ENCODE measurements at regions not wholly inside any gene's neighbourhood (a gene's known extent, or its start where the extent isn't known, plus 50 kb on each side); places are given as distances from the start of the nearest gene placed in this dataset.

GRCh38 chr6:137692806-137693205 lies 174.3 kb upstream of the TNFAIP3 start:
- no peak for DNase-seq

GRCh38 chr6:137693711-137694110 lies 173.3 kb upstream of the TNFAIP3 start:
- no peak for DNase-seq

- no peak for DNase-seq
These were observed 170.3 kb upstream of the TNFAIP3 start for GRCh38 chr6:137696765-137697164.

- no peak for DNase-seq
These were observed 169.7 kb upstream of the TNFAIP3 start for GRCh38 chr6:137697267-137697938.

- DNase-seq = no peak
These were observed 168.4 kb upstream of the TNFAIP3 start for GRCh38 chr6:137698636-137699030.

GRCh38 chr6:137699031-137699683 lies 167.9 kb upstream of the TNFAIP3 start:
- no peak for DNase-seq

GRCh38 chr6:137700161-137700560 lies 166.9 kb upstream of the TNFAIP3 start:
- no peak for DNase-seq

GRCh38 chr6:137700751-137701477 lies 166.1 kb upstream of the TNFAIP3 start:
- DNase-seq = no peak

- DNase-seq = no peak
These were observed 165.1 kb upstream of the TNFAIP3 start for GRCh38 chr6:137701942-137702341.

GRCh38 chr6:137702791-137703424 lies 164.2 kb upstream of the TNFAIP3 start:
- DNase-seq = no peak

- no peak for DNase-seq
These were observed 162.3 kb upstream of the TNFAIP3 start for GRCh38 chr6:137704802-137705159.

GRCh38 chr6:137705160-137706082 lies 161.6 kb upstream of the TNFAIP3 start:
- DNase-seq = peak; percentile 72 to 73

- no peak for DNase-seq
These were observed 160.8 kb upstream of the TNFAIP3 start for GRCh38 chr6:137706083-137706750.

- no peak for DNase-seq
These were observed 159.9 kb upstream of the TNFAIP3 start for GRCh38 chr6:137707038-137707589.

GRCh38 chr6:137707590-137708360 lies 159.3 kb upstream of the TNFAIP3 start:
- DNase-seq = peak; percentile 51 to 53

- no peak for DNase-seq
These were observed 158.6 kb upstream of the TNFAIP3 start for GRCh38 chr6:137708481-137708880.

- DNase-seq = peak in 1 of 2 donors; percentile 43
These were observed 157.4 kb upstream of the TNFAIP3 start for GRCh38 chr6:137709424-137710236.

GRCh38 chr6:137711972-137712371 lies 155.1 kb upstream of the TNFAIP3 start:
- no peak for DNase-seq

- no peak for DNase-seq
These were observed 154.5 kb upstream of the TNFAIP3 start for GRCh38 chr6:137712587-137712986.

- no peak for DNase-seq
These were observed 151.4 kb upstream of the TNFAIP3 start for GRCh38 chr6:137715589-137716045.
